Activated naive CD4-positive, alpha-beta T cell treated with anti-CD3 and anti-CD28 coated beads, Interleukin-2, amount 10 ng/mL, durations not matched to agents 7 days and 5 days (primary cell): ENCODE measurements at regions not wholly inside any gene's neighbourhood (a gene's known extent, or its start where the extent isn't known, plus 50 kb on each side); places are given as distances from the start of the nearest gene placed in this dataset.

Source experiments
- CTCF ChIA-PET: fragments of 350-600 bp; sonication (Branson Sonifier 250); formaldehyde crosslinking; loops from one replicate; lab custom pipeline; 2021; ENCODE audit warnings: antibody characterized with exemption; lab: Charles Lee
- DNase-seq: peaks from one replicate; pipeline ENCODE4 v3.0.0-alpha.2; 2020
- H3K27ac Mint-ChIP-seq: one replicate; pipeline ENCODE4 v1.8.0; 2021; ENCODE audit warnings: mild to moderate bottlenecking, moderate library complexity, mixed read lengths
- H3K27me3 Mint-ChIP-seq: one replicate; pipeline ENCODE4 v1.8.0; 2021; ENCODE audit warnings: mild to moderate bottlenecking, mixed read lengths
- H3K36me3 Mint-ChIP-seq: one replicate; pipeline ENCODE4 v1.8.0; 2021; ENCODE audit warnings: mixed read lengths
- H3K4me1 Mint-ChIP-seq: one replicate; pipeline ENCODE4 v1.8.0; 2021; ENCODE audit warnings: mixed read lengths
- H3K4me3 Mint-ChIP-seq: one replicate; pipeline ENCODE4 v1.8.0; 2021; ENCODE audit warnings: mild to moderate bottlenecking, moderate library complexity, mixed read lengths
- H3K9me3 Mint-ChIP-seq: one replicate; pipeline ENCODE4 v1.8.0; 2021; ENCODE audit warnings: mixed read lengths

- no peak overlapping the region for H3K27ac Mint-ChIP-seq
- no peaks in the 10 kb centered on the region for H3K27me3 Mint-ChIP-seq
- H3K36me3 Mint-ChIP-seq: no peaks in the 10 kb centered on the region
- no peak overlapping the region for H3K4me3 Mint-ChIP-seq
- no peak for DNase-seq
- H3K4me1 Mint-ChIP-seq: no peaks in the 10 kb centered on the region
- CTCF ChIA-PET: no interaction called here
- peaks cover 8% of the 10 kb centered on the region for H3K9me3 Mint-ChIP-seq
Observed at GRCh38 chr6:48916607-48917006, 546.4 kb downstream of the MMUT start.

- no peaks in the 10 kb centered on the region for H3K36me3 Mint-ChIP-seq
- peaks cover 7% of the 10 kb centered on the region for H3K9me3 Mint-ChIP-seq
- H3K4me1 Mint-ChIP-seq: no peaks in the 10 kb centered on the region
- CTCF ChIA-PET: no interaction called here
- no peak overlapping the region for H3K4me3 Mint-ChIP-seq
- no peak overlapping the region for H3K27ac Mint-ChIP-seq
- no peaks in the 10 kb centered on the region for H3K27me3 Mint-ChIP-seq
- DNase-seq: no peak
Observed at GRCh38 chr6:48915591-48915990, 547.5 kb downstream of the MMUT start.

DNA sequence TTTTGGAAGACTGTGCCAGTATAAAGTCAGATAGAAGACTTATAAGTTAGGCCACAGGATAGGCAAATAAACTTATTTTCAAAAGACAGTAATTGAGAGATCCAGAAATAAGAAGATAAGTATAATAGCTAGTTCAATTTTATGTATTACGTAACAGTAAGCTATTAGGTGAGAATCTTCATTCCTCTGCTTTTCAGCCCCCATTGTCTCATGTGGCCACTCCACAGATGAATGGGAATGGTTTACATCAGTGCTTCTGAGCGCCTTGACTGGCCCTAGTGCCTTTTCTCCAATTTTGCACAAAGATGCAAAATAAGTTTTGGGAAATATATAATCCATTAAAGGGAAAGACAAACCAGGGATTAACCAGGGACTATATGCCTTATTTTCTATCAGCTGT is 550.5 kb downstream of the MMUT start:
- CTCF ChIA-PET: no interaction called here
- Mint-ChIP-seq H3K27ac (no peak overlapping the region), H3K27me3 (no peaks in the 10 kb centered on the region), H3K9me3 (peaks cover 7% of the 10 kb centered on the region), H3K4me1 (no peaks in the 10 kb centered on the region), H3K4me3 (no peak overlapping the region), H3K36me3 (no peaks in the 10 kb centered on the region)
- no peak for DNase-seq

- DNase-seq: no peak
- Mint-ChIP-seq H3K9me3 (peaks cover 12% of the 10 kb centered on the region), H3K27me3 (no peaks in the 10 kb centered on the region), H3K27ac (no peak overlapping the region), H3K4me3 (no peak overlapping the region), H3K36me3 (no peaks in the 10 kb centered on the region), H3K4me1 (no peaks in the 10 kb centered on the region)
- CTCF ChIA-PET: interaction anchor here (0.7 kb wide), 1 partner anchor 1505 kb away, joined by 3 read pairs; no protein-coding TSS in a partner anchor
Observed at GRCh38 chr6:48904809-48905208, 558.2 kb downstream of the MMUT start.

- Mint-ChIP-seq H3K4me3 (no peak overlapping the region), H3K27me3 (no peaks in the 10 kb centered on the region), H3K27ac (no peak overlapping the region), H3K9me3 (peaks cover 7% of the 10 kb centered on the region), H3K4me1 (no peaks in the 10 kb centered on the region), H3K36me3 (no peaks in the 10 kb centered on the region)
- no peak for DNase-seq
- CTCF ChIA-PET: no interaction called here
Observed at GRCh38 chr6:48894469-48894868, 568.6 kb downstream of the MMUT start.

DNA sequence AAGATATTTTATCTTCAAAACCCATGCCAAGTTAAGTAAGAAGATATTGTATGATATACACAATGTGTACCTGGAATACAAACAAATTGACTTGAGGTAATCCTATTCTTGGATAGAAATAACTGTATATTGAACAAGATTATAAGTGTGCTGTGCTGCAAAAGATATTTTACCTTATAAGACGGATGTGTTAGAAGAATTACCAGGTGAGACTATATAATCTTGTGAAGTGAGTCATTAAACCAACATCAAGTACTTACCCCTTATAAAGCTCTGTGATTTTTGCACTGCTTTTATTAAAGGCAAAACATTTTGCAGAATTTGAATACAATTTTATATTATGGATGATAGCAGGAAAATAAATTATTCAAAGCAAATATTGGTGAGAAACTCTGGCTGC is 570.0 kb downstream of the MMUT start:
- H3K36me3 Mint-ChIP-seq: no peaks in the 10 kb centered on the region
- no peaks in the 10 kb centered on the region for H3K4me1 Mint-ChIP-seq
- CTCF ChIA-PET: no interaction called here
- no peak overlapping the region for H3K27ac Mint-ChIP-seq
- H3K9me3 Mint-ChIP-seq: peaks cover 3% of the 10 kb centered on the region
- H3K4me3 Mint-ChIP-seq: no peak overlapping the region
- H3K27me3 Mint-ChIP-seq: no peaks in the 10 kb centered on the region
- no peak for DNase-seq

GRCh38 chr6:48891308-48891707 is 571.7 kb downstream of the MMUT start:
- Mint-ChIP-seq H3K4me3 (no peak overlapping the region), H3K27ac (no peak overlapping the region)
- CTCF ChIA-PET: no interaction called here

GRCh38 chr6:48889429-48889828 is 573.6 kb downstream of the MMUT start:
- H3K4me1 Mint-ChIP-seq: no peaks in the 10 kb centered on the region
- no peaks in the 10 kb centered on the region for H3K36me3 Mint-ChIP-seq
- no peak overlapping the region for H3K27ac Mint-ChIP-seq
- no peak overlapping the region for H3K4me3 Mint-ChIP-seq
- no peaks in the 10 kb centered on the region for H3K27me3 Mint-ChIP-seq
- H3K9me3 Mint-ChIP-seq: peaks cover 3% of the 10 kb centered on the region
- CTCF ChIA-PET: no interaction called here
- DNase-seq: no peak

More at GRCh38 chr6:48891308-48891707, 571.7 kb downstream of the MMUT start:
- no peaks in the 10 kb centered on the region for H3K27me3 Mint-ChIP-seq
- no peaks in the 10 kb centered on the region for H3K36me3 Mint-ChIP-seq
- no peaks in the 10 kb centered on the region for H3K4me1 Mint-ChIP-seq
- DNase-seq: no peak
- peaks cover 3% of the 10 kb centered on the region for H3K9me3 Mint-ChIP-seq

DNA sequence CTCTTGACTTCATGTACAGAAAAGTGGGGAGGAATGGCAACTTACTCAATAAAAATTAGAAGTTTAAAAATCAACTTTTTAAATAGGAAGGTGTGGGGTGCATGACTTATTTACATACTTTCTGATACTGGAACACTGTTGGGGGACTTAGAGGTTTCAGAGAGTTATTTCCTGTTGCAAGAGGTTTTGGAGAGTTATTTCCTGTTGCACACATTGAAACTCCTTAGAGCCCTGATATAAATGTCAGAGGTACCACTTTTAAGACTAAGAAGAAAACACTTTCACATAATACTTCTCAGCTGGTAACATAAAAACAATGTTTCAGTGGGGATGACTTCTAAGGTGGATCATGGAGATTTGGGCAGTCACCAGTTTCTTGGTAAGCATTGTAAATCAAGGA is 579.9 kb downstream of the MMUT start:
- no peaks in the 10 kb centered on the region for H3K27me3 Mint-ChIP-seq
- no peaks in the 10 kb centered on the region for H3K36me3 Mint-ChIP-seq
- no peaks in the 10 kb centered on the region for H3K4me1 Mint-ChIP-seq
- CTCF ChIA-PET: no interaction called here
- peaks cover 7% of the 10 kb centered on the region for H3K9me3 Mint-ChIP-seq
- DNase-seq: no peak
- no peak overlapping the region for H3K4me3 Mint-ChIP-seq
- H3K27ac Mint-ChIP-seq: no peak overlapping the region

GRCh38 chr6:48881551-48881950 is 581.5 kb downstream of the MMUT start:
- DNase-seq: no peak
- CTCF ChIA-PET: no interaction called here
- H3K27me3 Mint-ChIP-seq: no peaks in the 10 kb centered on the region
- no peak overlapping the region for H3K27ac Mint-ChIP-seq
- peaks cover 16% of the 10 kb centered on the region for H3K9me3 Mint-ChIP-seq
- H3K36me3 Mint-ChIP-seq: no peaks in the 10 kb centered on the region
- no peaks in the 10 kb centered on the region for H3K4me1 Mint-ChIP-seq
- H3K4me3 Mint-ChIP-seq: no peak overlapping the region

- H3K9me3 Mint-ChIP-seq: peaks cover 10% of the 10 kb centered on the region
- CTCF ChIA-PET: no interaction called here
- H3K36me3 Mint-ChIP-seq: no peaks in the 10 kb centered on the region
- H3K27ac Mint-ChIP-seq: no peak overlapping the region
- H3K27me3 Mint-ChIP-seq: no peaks in the 10 kb centered on the region
- H3K4me1 Mint-ChIP-seq: no peaks in the 10 kb centered on the region
- no peak overlapping the region for H3K4me3 Mint-ChIP-seq
- no peak for DNase-seq
Observed at GRCh38 chr6:48869595-48869994, 593.5 kb downstream of the MMUT start.

DNA sequence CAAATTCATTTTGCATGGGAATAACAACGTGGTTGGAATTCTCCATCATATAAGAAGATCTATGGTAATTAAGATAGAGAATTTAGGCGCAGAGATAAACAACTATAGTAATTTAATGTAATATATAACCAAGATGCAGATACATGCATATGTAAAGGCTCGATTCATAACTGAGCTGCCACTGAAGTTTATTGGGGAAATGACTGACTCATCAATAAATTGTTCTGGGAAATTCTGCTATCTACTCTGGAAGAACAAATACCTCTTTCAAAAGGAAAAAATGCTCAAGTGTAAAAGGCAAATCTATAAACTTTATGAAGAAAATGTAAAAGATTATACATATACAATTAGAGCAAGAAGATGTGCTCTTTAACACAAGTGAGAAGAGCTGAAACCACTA is 596.4 kb downstream of the MMUT start:
- no peaks in the 10 kb centered on the region for H3K36me3 Mint-ChIP-seq

GRCh38 chr6:48860175-48860574 is 602.9 kb downstream of the MMUT start:
- no peaks in the 10 kb centered on the region for H3K27me3 Mint-ChIP-seq
- no peaks in the 10 kb centered on the region for H3K4me1 Mint-ChIP-seq
- no peaks in the 10 kb centered on the region for H3K9me3 Mint-ChIP-seq
- no peak overlapping the region for H3K4me3 Mint-ChIP-seq
- CTCF ChIA-PET: no interaction called here
- no peaks in the 10 kb centered on the region for H3K36me3 Mint-ChIP-seq
- DNase-seq: no peak
- H3K27ac Mint-ChIP-seq: no peak overlapping the region

More for the DNA sequence above, 596.4 kb downstream of the MMUT start:
- Mint-ChIP-seq H3K4me1 (no peaks in the 10 kb centered on the region), H3K27ac (no peak overlapping the region), H3K9me3 (no peaks in the 10 kb centered on the region), H3K4me3 (no peak overlapping the region), H3K27me3 (no peaks in the 10 kb centered on the region)
- DNase-seq: no peak
- CTCF ChIA-PET: no interaction called here

DNA sequence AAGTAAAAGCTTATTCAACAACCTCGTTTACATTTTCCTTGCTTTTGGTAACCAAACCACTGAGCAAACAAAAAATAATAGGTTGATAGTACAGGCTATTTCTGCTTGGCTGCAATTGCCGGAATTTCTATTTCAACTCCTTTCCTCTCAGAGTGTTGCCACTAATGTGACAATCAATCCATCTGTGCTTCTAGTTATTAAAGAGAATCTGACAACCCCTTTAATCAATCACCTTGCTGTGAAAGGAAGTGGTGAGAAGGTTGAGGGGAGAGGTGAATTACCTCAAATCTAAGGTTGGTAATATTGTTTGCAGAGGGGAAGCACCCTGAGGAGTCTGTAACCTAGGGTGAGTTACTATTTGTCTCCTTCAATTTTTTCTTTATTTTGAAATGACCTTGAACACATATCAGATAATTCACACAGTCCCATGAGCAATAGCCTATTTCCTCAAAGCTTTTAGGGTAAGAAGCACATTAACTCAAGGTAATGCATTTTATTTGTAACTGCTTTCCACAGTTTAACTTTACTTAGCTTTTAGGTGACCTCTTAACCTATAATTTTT is 603.4 kb downstream of the MMUT start:
- H3K27ac Mint-ChIP-seq: no peak overlapping the region

DNA sequence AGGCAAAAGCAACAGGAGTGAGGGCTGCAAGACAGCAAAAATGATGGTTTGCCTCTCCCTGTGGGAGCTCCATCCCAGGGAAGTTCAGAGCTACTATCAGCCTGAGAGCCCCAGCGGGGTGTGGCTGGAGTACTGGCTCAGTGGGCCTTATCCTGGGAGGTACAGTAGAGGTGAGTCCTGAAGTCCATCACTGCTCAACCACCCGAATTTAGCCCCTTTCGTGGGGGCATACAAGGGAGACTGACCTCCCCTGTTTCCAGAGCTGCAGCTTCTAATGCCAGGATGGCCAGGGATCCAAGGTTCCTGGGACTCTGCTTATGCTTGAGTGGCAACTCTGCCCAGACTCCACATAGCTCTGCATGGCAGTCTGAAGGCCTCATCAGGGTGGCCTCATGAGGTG is 617.8 kb downstream of the MMUT start:
- Mint-ChIP-seq H3K4me3 (no peak overlapping the region), H3K36me3 (no peaks in the 10 kb centered on the region)
- CTCF ChIA-PET: no interaction called here

More for the DNA sequence above, 603.4 kb downstream of the MMUT start:
- CTCF ChIA-PET: no interaction called here
- H3K4me3 Mint-ChIP-seq: no peak overlapping the region
- H3K4me1 Mint-ChIP-seq: no peaks in the 10 kb centered on the region
- no peak for DNase-seq
- no peaks in the 10 kb centered on the region for H3K9me3 Mint-ChIP-seq
- no peaks in the 10 kb centered on the region for H3K27me3 Mint-ChIP-seq
- H3K36me3 Mint-ChIP-seq: no peaks in the 10 kb centered on the region

GRCh38 chr6:48844696-48845095 is 618.4 kb downstream of the MMUT start:
- CTCF ChIA-PET: no interaction called here
- Mint-ChIP-seq H3K27me3 (no peaks in the 10 kb centered on the region), H3K4me1 (no peaks in the 10 kb centered on the region), H3K9me3 (peaks cover 19% of the 10 kb centered on the region), H3K4me3 (no peak overlapping the region), H3K27ac (no peak overlapping the region), H3K36me3 (no peaks in the 10 kb centered on the region)
- no peak for DNase-seq

More for the DNA sequence above, 617.8 kb downstream of the MMUT start:
- Mint-ChIP-seq H3K4me1 (no peaks in the 10 kb centered on the region), H3K9me3 (peaks cover 16% of the 10 kb centered on the region), H3K27me3 (no peaks in the 10 kb centered on the region), H3K27ac (no peak overlapping the region)
- DNase-seq: no peak
